GM10248 (cell line): ENCODE measurements at regions not wholly inside any gene's neighbourhood (a gene's known extent, or its start where the extent isn't known, plus 50 kb on each side); places are given as distances from the start of the nearest gene placed in this dataset.

Experiments used
- CTCF ChIA-PET: fragments of 300-600 bp; sonication (Branson Sonifier 250); formaldehyde crosslinking; extraction: SDS; loops from one replicate; lab custom pipeline; 2021; ENCODE audit warnings: antibody characterized with exemption; lab: Yijun Ruan, JAX
- POLR2A ChIA-PET: fragments of 350-650 bp; sonication (Branson Sonifier 250); formaldehyde crosslinking; extraction: SDS; loops from one replicate; lab custom pipeline; 2020; ENCODE audit warnings: antibody characterized with exemption; lab: Yijun Ruan, JAX
- DNase-seq: peaks from one replicate; pipeline ENCODE4 v3.0.0; 2012; ENCODE audit errors: extremely low spot score
- TF ChIP-seq, protein P1 (sequence below): IDR thresholded peaks from 2 replicates; pipeline ENCODE4 v1.5.1; 2012; ENCODE audit warnings: mild to moderate bottlenecking, low read depth; ENCODE audit errors: extremely low read depth, missing control alignments, control extremely low read depth

DNA sequence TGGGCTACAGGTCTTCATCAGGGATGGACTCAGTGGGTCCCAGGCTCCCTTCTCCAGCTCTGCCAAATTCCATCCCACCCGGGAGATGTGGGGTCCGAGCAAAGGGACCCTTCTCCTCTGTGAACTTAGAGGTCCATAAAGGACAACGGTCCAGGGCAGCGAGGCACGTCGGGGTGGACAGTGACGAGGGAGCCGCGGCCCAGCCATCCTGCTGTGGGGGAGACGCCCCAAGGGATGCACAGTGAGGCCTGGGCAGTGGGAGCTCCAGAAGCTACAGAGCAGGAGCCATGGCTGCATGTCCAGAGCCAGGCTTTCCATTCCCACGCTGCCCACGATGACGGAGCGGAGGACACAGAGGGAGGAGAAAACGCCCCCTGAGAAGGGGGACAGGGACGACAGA lies 107.5 kb upstream of the PPP1R26 start:
- no peak for DNase-seq
- ChIA-PET CTCF (no interaction called here), POLR2A (no interaction called here)
- TF ChIP-seq, protein P1, sequence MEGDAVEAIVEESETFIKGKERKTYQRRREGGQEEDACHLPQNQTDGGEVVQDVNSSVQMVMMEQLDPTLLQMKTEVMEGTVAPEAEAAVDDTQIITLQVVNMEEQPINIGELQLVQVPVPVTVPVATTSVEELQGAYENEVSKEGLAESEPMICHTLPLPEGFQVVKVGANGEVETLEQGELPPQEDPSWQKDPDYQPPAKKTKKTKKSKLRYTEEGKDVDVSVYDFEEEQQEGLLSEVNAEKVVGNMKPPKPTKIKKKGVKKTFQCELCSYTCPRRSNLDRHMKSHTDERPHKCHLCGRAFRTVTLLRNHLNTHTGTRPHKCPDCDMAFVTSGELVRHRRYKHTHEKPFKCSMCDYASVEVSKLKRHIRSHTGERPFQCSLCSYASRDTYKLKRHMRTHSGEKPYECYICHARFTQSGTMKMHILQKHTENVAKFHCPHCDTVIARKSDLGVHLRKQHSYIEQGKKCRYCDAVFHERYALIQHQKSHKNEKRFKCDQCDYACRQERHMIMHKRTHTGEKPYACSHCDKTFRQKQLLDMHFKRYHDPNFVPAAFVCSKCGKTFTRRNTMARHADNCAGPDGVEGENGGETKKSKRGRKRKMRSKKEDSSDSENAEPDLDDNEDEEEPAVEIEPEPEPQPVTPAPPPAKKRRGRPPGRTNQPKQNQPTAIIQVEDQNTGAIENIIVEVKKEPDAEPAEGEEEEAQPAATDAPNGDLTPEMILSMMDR = no peak

DNA sequence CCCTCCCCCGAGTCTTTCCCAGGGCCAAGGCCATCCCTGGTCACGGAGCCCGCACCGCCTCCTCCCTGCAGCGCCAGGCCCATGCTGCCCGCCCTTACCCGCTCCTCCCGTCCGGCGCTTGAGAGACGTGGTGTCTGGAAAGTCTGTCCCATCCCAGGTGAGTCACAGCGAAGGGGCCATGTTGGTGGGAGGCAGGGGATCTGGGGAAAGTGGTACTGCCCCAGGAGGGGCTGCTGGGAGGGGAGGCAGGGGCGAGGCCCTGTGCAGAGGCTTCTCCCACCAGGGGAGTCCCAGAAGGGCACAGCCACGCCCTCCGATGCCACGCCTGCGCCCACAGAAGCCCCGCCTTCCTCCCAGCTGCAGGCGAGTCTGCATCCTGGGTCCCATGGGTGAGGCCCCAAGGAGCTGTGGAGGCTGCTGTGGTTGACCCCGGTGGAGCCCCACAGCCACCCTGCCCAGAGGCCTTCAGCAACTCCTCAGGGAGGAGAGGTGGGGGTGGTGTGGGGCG lies 107.0 kb upstream of the PPP1R26 start:
- TF ChIP-seq, protein P1 = no peak
- ChIA-PET CTCF (no interaction called here), POLR2A (no interaction called here)

GRCh38 chr9:135373151-135373685 lies 106.4 kb upstream of the PPP1R26 start:
- CTCF ChIA-PET = no interaction called here
- POLR2A ChIA-PET = no interaction called here
- TF ChIP-seq, protein P1 = no peak
- DNase-seq = no peak

More for the DNA sequence above, 107.0 kb upstream of the PPP1R26 start:
- DNase-seq = no peak

- TF ChIP-seq, protein P1 = no peak
- DNase-seq = no peak
- ChIA-PET POLR2A (no interaction called here), CTCF (no interaction called here)
Measured at GRCh38 chr9:135373820-135374219, 105.8 kb upstream of the PPP1R26 start.

DNA sequence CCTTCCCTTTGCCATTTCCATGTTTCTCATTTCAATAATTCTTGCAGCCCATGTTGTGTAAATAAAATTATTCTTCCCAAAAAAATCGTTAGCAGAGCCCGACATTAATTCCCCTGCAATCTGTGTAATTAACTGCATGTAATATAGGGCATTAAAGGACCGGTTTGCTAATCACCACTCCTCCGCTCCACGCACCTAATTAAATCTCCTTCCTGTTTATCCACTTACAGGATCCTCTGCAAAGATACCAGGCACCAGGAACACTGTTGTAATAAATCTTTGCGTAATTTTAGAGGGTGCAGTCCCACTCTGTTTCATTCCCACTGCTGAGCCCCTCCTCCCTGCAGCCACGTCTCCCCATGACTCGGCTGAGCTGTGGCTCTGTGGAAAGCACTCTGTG lies 105.0 kb upstream of the PPP1R26 start:
- CTCF ChIA-PET = no interaction called here
- POLR2A ChIA-PET = no interaction called here
- TF ChIP-seq, protein P1 = no peak
- DNase-seq = no peak

- no peak for DNase-seq
- POLR2A ChIA-PET = no interaction called here
- CTCF ChIA-PET = no interaction called here
- TF ChIP-seq, protein P1 = no peak
Measured at GRCh38 chr9:135375001-135375400, 104.6 kb upstream of the PPP1R26 start.
